IMR-90 (cell line): ENCODE measurements at regions not wholly inside any gene's neighbourhood (a gene's known extent, or its start where the extent isn't known, plus 50 kb on each side); places are given as distances from the start of the nearest gene placed in this dataset.
"Not testable (repeated sequence)": the region's sequence is repeated elsewhere in the genome, so short reads cannot be mapped to it uniquely, and the experiment has no call there.

Experiments used
- ATAC-seq: fragments of 200-7000 bp; cut with Tn5 transposase; 2 replicates; pipeline ENCODE4 v1.9.1; 2020; ENCODE audit warnings: low read depth, mild to moderate bottlenecking, moderate library complexity
- BruUV-seq: library from RNA; stranded (reverse); fragments of 400-500 nt; replicated peaks from 2 replicates; lab custom pipeline; 2021; lab: Mats Ljungman, UMichigan
- CTCF ChIA-PET: fragments of 300-600 bp; formaldehyde crosslinking; extraction: SDS; loops from one replicate; lab custom pipeline; 2021; ENCODE audit warnings: antibody characterized with exemption; lab: Yijun Ruan, JAX
- POLR2A ChIA-PET: fragments of 300-600 bp; sonication (Branson Sonifier 250); formaldehyde crosslinking; loops from one replicate; lab custom pipeline; 2022; ENCODE audit warnings: antibody characterized with exemption; ENCODE audit not compliant: unreplicated experiment; lab: Charles Lee
- DNase-seq: peaks from one replicate; pipeline ENCODE4 v3.0.0; 2013
- H2AFZ ChIP-seq: replicated peaks from 2 replicates; pipeline ENCODE3; 2013; ENCODE audit warnings: low read length, mild to moderate bottlenecking; ENCODE audit not compliant: poor library complexity
- H2AK5ac ChIP-seq: 2 replicates; pipeline ENCODE4 v1.6.1; 2013; ENCODE audit warnings: low read depth, low read length, inconsistent platforms
- H2AK9ac ChIP-seq: replicated peaks from 2 replicates; pipeline ENCODE3; 2013; ENCODE audit warnings: mild to moderate bottlenecking, low read depth, low read length, moderate library complexity; ENCODE audit not compliant: poor library complexity
- H2BK120ac ChIP-seq: 2 replicates; pipeline ENCODE4 v1.6.1; 2013; ENCODE audit warnings: low read depth, low read length, inconsistent platforms
- H2BK15ac ChIP-seq: 3 replicates; pipeline ENCODE4 v1.6.1; 2013; ENCODE audit warnings: low read depth, low read length, inconsistent platforms
- H2BK20ac ChIP-seq: 2 replicates; pipeline ENCODE4 v1.6.1; 2013; ENCODE audit warnings: low read depth, mild to moderate bottlenecking, inconsistent platforms, low read length, moderate library complexity
- H2BK5ac ChIP-seq: 2 replicates; pipeline ENCODE4 v1.6.1; 2013; ENCODE audit warnings: mild to moderate bottlenecking, low read depth, low read length, inconsistent platforms; ENCODE audit not compliant: poor library complexity, severe bottlenecking
- H3K14ac ChIP-seq: replicated peaks from 2 replicates; pipeline ENCODE4 v1.6.1; 2013; ENCODE audit warnings: low read depth, low read length, inconsistent platforms
- H3K18ac ChIP-seq: 2 replicates; pipeline ENCODE4 v1.6.1; 2013; ENCODE audit warnings: low read depth, low read length, control low read depth
- H3K23ac ChIP-seq: 2 replicates; pipeline ENCODE4 v1.6.1; 2013; ENCODE audit warnings: low read depth, low read length, inconsistent platforms
- H3K27ac ChIP-seq: 2 replicates; pipeline ENCODE4 v1.5.1; 2013; ENCODE audit warnings: mild to moderate bottlenecking, control low read depth, low read length; ENCODE audit not compliant: insufficient read depth
- H3K27me3 ChIP-seq: 2 replicates; pipeline ENCODE4 v1.6.1; 2013; ENCODE audit warnings: low read length; ENCODE audit not compliant: control insufficient read depth, insufficient read depth
- H3K36me3 ChIP-seq: 2 replicates; pipeline ENCODE4 v1.6.1; 2013; ENCODE audit warnings: low read length, mixed read lengths; ENCODE audit not compliant: control insufficient read depth, insufficient read depth
- H3K4ac ChIP-seq: 2 replicates; pipeline ENCODE4 v1.6.1; 2013; ENCODE audit warnings: low read depth, low read length, inconsistent platforms
- H3K4me1 ChIP-seq: 2 replicates; pipeline ENCODE4 v1.6.1; 2013; ENCODE audit warnings: low read length, mixed read lengths; ENCODE audit not compliant: control insufficient read depth, insufficient read depth
- H3K4me2 ChIP-seq: 2 replicates; pipeline ENCODE4 v1.6.1; 2013; ENCODE audit warnings: low read depth, mild to moderate bottlenecking, control low read depth, low read length, moderate library complexity
- H3K4me3 ChIP-seq: 2 replicates; pipeline ENCODE4 v1.5.1; 2013; ENCODE audit warnings: low read depth, mild to moderate bottlenecking, control low read depth, low read length, moderate library complexity; ENCODE audit not compliant: insufficient read depth
- H3K56ac ChIP-seq: 2 replicates; pipeline ENCODE4 v1.6.1; 2013; ENCODE audit warnings: low read length, inconsistent platforms; ENCODE audit not compliant: insufficient read depth; ENCODE audit errors: extremely low read depth
- H3K79me1 ChIP-seq, 2 experiments: 2 replicates each; pipeline ENCODE4 v1.6.1; 2013; ENCODE audit warnings: low read length in 2 of 2, inconsistent platforms in 1 of 2, low read depth in 1 of 2
- H3K9ac ChIP-seq: 2 replicates; pipeline ENCODE4 v1.6.1; 2013; ENCODE audit warnings: low read depth, low read length, control low read depth
- H3K9me1 ChIP-seq: 2 replicates; pipeline ENCODE4 v1.6.1; 2013; ENCODE audit warnings: low read length, inconsistent platforms; ENCODE audit not compliant: insufficient read depth
- H3K9me3 ChIP-seq: 2 replicates; pipeline ENCODE4 v1.6.1; 2013; ENCODE audit warnings: low read length; ENCODE audit not compliant: control insufficient read depth, insufficient read depth
- H4K20me1 ChIP-seq: 2 replicates; pipeline ENCODE4 v1.6.1; 2013; ENCODE audit warnings: low read length, inconsistent platforms; ENCODE audit not compliant: insufficient read depth
- H4K5ac ChIP-seq: 2 replicates; pipeline ENCODE4 v1.6.1; 2013; ENCODE audit warnings: mild to moderate bottlenecking, low read depth, low read length, control low read depth
- H4K8ac ChIP-seq, 2 experiments: 2 replicates each; pipeline ENCODE4 v1.6.1; 2013; ENCODE audit warnings: low read depth in 2 of 2, low read length in 2 of 2, control low read depth in 1 of 2, inconsistent platforms in 1 of 2
- H4K91ac ChIP-seq: 2 replicates; pipeline ENCODE4 v1.6.1; 2013; ENCODE audit warnings: low read depth, low read length, inconsistent platforms; ENCODE audit not compliant: insufficient read depth
- WGBS, 2 experiments: methylation state at CpG; one replicate each; pipeline versions ENCODE4 v1.1.5 to v1.1.7; 2013; ENCODE audit warnings: missing lambda C conversion rate in 2 of 2; ENCODE audit not compliant: insufficient read length in 1 of 2; ENCODE audit errors: extremely low coverage in 2 of 2; 5-methylcytosine and 5-hydroxymethylcytosine counted together
- dilution Hi-C: fragments of 300-500 bp; cut with HindIII; formaldehyde crosslinking; loops from one replicate; pipeline ENCODE4 v1.14.3; 2018; ENCODE audit warnings: low sequenced_read_pairs; ENCODE audit not compliant: unreplicated experiment
- in situ Hi-C: fragments of 300-500 bp; cut with MboI; formaldehyde crosslinking; loops from 3 replicates; pipeline ENCODE4 v1.14.3; 2019; ENCODE audit warnings: low sequenced_read_pairs, inconsistent platforms, mixed read lengths
- intact Hi-C: fragments of 100-400 bp; cut with micrococcal nuclease; formaldehyde crosslinking; loops from 2 replicates; pipeline ENCODE4 v1.10.0; 2022

DNA sequence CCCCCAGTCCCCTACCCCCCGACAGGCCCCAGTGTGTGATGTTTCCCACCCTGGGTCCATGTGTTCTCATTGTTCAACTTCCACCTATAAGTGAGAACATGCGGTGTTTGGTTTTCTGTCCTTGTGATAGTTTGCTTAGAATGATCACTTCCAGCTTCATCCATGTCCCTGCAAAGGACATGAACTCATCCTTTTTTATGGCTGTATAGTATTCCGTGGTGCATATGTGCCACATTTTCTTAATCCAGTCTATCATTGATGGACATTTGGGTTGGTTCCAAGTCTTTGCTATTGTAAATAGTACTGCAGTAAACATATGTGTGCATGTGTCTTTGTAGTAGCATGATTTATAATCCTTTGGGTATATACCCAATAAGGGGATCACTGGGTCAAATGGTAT lies 208.2 kb upstream of the NEBL start:
- H2BK15ac ChIP-seq, H3K9me1 ChIP-seq, H3K23ac ChIP-seq, H2AK5ac ChIP-seq, H2BK20ac ChIP-seq, H4K5ac ChIP-seq, H2BK5ac ChIP-seq, H3K9ac ChIP-seq, H3K4me1 ChIP-seq, H2BK120ac ChIP-seq, H4K8ac ChIP-seq, H3K4ac ChIP-seq, H4K20me1 ChIP-seq, H3K14ac ChIP-seq, in situ Hi-C loops, POLR2A ChIA-PET, dilution Hi-C loops, H3K18ac ChIP-seq, H3K27me3 ChIP-seq, CTCF ChIA-PET, H4K91ac ChIP-seq, H3K9me3 ChIP-seq, H3K56ac ChIP-seq, H3K79me1 ChIP-seq, H3K27ac ChIP-seq, H3K4me3 ChIP-seq, intact Hi-C loops, DNase-seq, H3K36me3 ChIP-seq, BruUV-seq, H3K4me2 ChIP-seq, H2AK9ac ChIP-seq, ATAC-seq, H2AFZ ChIP-seq: not testable (repeated sequence)
- no CpG with 5 or more reads among the region's 3 CpGs for WGBS, 2 experiments
